ENCODE measurements at regions not wholly inside any gene's neighbourhood (a gene's known extent, or its start where the extent isn't known, plus 50 kb on each side); places are given as distances from the start of the nearest gene placed in this dataset.

GRCh38 chr20:12211361-12211760, 293.7 kb downstream of the BTBD3 start (continued):
- no peak for TF ChIP-seq CHD7 (IDR thresholded peaks at IDR 0.05; ENCODE audit: insufficient replicate concordance, low read length)
- TF ChIP-seq SP2 (IDR thresholded peaks at IDR 0.05; ENCODE audit: low read length): no peak
- no peak for TF ChIP-seq E2F6 (IDR thresholded peaks at IDR 0.05)
- no peak for TF ChIP-seq MAX (IDR thresholded peaks at IDR 0.05)
- TF ChIP-seq ZNF274 (IDR thresholded peaks at IDR 0.05; ENCODE audit: borderline replicate concordance, extremely low read depth, low read length): no peak
- no peak for TF ChIP-seq CBX5 (IDR thresholded peaks at IDR 0.05; ENCODE audit: low read depth, low read length)
- no peak for TF ChIP-seq POU5F1 (IDR thresholded peaks at IDR 0.05; ENCODE audit: low read depth, low read length)
- no peak for TF ChIP-seq EP300 (IDR thresholded peaks at IDR 0.05; ENCODE audit: borderline replicate concordance in 1 of 2, low read depth in 2 of 2, low read length in 2 of 2)
- no peak for TF ChIP-seq BACH1 (IDR thresholded peaks at IDR 0.05; ENCODE audit: low read length)
- no peak for TF ChIP-seq FOSL1 (IDR thresholded peaks at IDR 0.05; ENCODE audit: insufficient read depth, low read depth, low read length)

Data from H1 (cell line).